ENCODE measurements at regions not wholly inside any gene's neighbourhood (a gene's known extent, or its start where the extent isn't known, plus 50 kb on each side); places are given as distances from the start of the nearest gene placed in this dataset.

DNA sequence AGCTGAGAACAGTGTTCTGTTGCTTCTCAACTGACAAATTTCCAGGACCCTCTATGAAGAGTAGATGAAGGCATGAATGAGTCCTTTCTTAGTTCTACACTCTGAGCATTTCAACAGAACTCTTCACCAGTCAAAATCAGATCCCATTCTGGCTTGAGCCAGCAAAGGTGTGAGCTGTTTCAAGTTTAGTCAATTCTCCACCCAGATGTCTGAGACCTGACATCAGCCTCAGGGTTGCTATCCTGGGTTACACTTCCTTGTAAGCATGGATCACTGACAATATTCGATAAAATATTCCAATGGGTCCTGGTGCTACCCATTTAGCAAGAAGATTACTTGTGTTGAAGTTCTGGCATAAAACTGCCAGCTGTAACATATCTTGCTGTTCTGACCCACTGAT lies 97.6 kb upstream of the PPP2R3A start:
- H3K4me3 ChIP-seq (ENCODE audit: low read length), result no peak overlapping the region
- TF ChIP-seq, protein P1, sequence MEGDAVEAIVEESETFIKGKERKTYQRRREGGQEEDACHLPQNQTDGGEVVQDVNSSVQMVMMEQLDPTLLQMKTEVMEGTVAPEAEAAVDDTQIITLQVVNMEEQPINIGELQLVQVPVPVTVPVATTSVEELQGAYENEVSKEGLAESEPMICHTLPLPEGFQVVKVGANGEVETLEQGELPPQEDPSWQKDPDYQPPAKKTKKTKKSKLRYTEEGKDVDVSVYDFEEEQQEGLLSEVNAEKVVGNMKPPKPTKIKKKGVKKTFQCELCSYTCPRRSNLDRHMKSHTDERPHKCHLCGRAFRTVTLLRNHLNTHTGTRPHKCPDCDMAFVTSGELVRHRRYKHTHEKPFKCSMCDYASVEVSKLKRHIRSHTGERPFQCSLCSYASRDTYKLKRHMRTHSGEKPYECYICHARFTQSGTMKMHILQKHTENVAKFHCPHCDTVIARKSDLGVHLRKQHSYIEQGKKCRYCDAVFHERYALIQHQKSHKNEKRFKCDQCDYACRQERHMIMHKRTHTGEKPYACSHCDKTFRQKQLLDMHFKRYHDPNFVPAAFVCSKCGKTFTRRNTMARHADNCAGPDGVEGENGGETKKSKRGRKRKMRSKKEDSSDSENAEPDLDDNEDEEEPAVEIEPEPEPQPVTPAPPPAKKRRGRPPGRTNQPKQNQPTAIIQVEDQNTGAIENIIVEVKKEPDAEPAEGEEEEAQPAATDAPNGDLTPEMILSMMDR (conservative IDR thresholded peaks at IDR 0.05; ENCODE audit: low read depth, low read length), result no peak
- DNase-seq (ENCODE audit: low read depth), result no peak

GRCh38 chr3:135868801-135869200 lies 96.7 kb upstream of the PPP2R3A start:
- no peak overlapping the region for H3K4me3 ChIP-seq (ENCODE audit: low read length)
- TF ChIP-seq, protein P1 (conservative IDR thresholded peaks at IDR 0.05; ENCODE audit: low read depth, low read length), result no peak
- DNase-seq (ENCODE audit: low read depth), result no peak

DNA sequence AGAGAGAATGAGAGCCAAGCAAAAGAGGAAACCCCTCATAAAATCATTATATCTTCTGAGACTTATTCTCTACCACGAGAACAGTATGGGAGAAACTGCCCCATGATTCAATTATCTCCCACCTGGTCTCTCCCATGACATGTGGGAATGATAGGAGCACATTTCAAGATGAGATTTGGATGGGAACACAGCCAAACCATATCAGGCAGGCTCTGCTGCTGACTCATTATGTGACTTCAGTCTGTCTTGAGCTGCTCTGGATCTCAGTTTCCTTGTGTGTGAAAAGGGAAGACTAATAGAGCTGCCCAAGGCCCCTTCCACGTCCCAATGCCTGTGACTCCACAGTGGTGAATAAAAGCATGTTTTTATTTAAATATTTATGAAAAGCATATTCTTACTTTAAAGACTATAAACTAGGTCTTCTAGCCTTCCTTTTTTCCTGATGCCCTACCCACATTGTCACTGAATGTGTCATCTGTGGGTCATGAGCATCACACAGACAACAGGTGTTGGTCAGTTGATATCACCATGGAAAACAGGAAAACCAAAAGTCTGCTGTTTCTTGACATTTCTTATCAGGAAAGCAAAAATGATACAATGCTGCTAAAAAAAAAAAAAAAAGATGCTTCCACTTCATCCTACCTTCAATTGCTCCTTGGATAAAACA lies 96.0 kb upstream of the PPP2R3A start:
- H3K4me3 ChIP-seq (ENCODE audit: low read length), result no peak overlapping the region
- TF ChIP-seq, protein P1 (conservative IDR thresholded peaks at IDR 0.05; ENCODE audit: low read depth, low read length), result no peak
- no peak for DNase-seq (ENCODE audit: low read depth)

DNA sequence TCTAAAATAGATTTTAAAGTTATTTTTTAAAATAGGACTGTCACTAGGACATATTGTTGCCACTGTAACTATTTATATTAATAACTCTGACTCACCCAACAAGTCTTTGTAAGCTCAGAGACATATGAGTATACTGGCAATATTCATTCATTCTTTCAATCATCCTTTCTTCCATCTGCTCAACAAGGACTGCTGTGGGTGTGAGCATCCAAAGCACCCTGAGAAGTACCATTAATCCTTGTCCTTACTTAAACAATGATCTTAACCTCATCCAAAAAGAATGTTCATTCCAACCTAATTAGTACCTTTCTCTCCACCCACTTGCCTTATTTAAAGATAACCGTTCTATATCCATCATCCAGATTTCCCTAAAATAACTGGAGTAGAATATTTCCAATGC lies 94.2 kb upstream of the PPP2R3A start:
- no peak overlapping the region for H3K4me3 ChIP-seq (ENCODE audit: low read length)
- DNase-seq (ENCODE audit: low read depth), result no peak
- TF ChIP-seq, protein P1 (conservative IDR thresholded peaks at IDR 0.05; ENCODE audit: low read depth, low read length), result no peak

DNA sequence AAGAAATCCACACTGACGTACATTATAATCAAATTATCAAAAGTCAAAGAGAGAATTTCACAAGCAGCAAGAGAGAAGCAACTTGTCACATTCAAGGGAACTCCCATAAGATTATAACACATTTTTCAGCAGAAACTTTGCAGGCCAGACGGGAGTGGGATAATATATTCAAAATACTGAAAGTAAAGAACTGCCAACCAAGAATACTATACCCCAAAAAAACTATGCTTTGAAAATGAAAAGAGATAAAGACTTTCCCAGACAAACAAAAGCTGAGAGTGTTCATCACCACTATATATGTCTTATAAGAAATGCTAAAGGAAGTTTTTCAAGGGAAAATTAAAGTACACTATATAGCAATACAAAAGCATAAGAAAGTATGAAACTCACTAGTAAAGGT lies 91.5 kb upstream of the PPP2R3A start:
- no peak overlapping the region for H3K4me3 ChIP-seq (ENCODE audit: low read length)
- TF ChIP-seq, protein P1 (conservative IDR thresholded peaks at IDR 0.05; ENCODE audit: low read depth, low read length), result no peak
- DNase-seq (ENCODE audit: low read depth), result no peak

DNA sequence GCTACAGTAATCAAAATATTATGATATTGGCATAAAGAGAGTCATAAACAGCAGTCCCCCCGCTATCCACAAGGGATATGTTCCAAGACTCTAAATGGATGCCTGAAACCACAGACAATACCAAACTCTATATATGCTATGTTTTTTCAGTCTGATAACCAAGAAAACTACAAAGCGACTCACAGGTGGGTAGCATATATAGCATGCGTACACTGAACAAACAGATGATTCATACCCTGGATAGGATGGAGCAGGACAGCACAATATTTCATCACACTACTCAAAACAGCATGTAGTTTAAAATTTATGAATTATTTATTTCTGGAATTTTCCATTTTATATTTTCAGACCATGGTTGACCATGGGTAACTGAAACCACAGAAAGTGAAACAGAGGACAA lies 87.0 kb upstream of the PPP2R3A start:
- no peak overlapping the region for H3K4me3 ChIP-seq (ENCODE audit: low read length)
- DNase-seq (ENCODE audit: low read depth), result no peak
- TF ChIP-seq, protein P1 (conservative IDR thresholded peaks at IDR 0.05; ENCODE audit: low read depth, low read length), result no peak

GRCh38 chr3:135885885-135886284 lies 79.6 kb upstream of the PPP2R3A start:
- TF ChIP-seq, protein P1 (conservative IDR thresholded peaks at IDR 0.05; ENCODE audit: low read depth, low read length), result no peak
- no peak for DNase-seq (ENCODE audit: low read depth)
- H3K4me3 ChIP-seq (ENCODE audit: low read length), result no peak overlapping the region

All from retinal pigment epithelial cell (primary cell).